Activated T-cell treated with anti-CD3 and anti-CD28 coated beads for 1 hour (primary cell): ENCODE measurements at regions not wholly inside any gene's neighbourhood (a gene's known extent, or its start where the extent isn't known, plus 50 kb on each side); places are given as distances from the start of the nearest gene placed in this dataset.

Experiments
- DNase-seq: peaks from one replicate; pipeline ENCODE4 v3.0.0-alpha.2; 2020; ENCODE audit warnings: low read depth

DNA sequence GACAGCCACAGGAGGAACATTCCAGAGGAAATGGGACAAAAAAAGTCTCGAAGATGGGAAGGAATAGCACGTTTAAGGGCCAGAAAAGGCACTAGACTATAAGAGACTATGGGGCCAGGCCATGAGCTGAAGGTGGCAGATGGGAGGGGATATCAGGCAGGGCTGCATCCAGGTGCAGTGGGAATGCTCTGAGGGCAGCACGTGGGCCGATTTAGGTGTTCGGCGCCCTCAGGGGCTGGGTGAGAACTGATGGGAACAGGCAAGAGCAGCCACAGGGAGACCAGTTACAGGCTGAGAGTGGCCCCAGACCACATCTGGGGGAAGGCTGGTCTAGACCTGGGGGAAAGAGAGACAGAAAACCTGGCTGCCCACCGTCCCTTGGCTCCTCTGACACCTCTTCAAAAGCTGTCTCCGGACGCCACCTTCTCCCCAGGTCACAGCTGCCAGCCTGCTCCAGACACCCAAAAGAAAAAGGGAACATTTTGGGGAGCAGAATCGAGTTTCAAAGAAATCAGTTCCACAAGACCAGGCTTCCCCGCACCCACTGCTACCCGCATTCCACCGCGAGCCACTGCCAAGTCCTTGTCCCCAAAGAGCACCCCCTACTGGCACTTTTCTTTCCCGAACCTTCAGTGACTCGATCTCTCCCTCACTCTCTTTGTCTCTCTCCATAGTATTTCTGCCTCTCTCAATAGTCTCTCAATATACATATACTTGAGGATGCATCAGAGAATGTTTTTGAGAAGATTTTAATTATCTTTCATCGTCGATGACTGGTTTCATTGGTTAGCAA is 190.1 kb upstream of the AGAP1 start:
- no peak for DNase-seq

DNA sequence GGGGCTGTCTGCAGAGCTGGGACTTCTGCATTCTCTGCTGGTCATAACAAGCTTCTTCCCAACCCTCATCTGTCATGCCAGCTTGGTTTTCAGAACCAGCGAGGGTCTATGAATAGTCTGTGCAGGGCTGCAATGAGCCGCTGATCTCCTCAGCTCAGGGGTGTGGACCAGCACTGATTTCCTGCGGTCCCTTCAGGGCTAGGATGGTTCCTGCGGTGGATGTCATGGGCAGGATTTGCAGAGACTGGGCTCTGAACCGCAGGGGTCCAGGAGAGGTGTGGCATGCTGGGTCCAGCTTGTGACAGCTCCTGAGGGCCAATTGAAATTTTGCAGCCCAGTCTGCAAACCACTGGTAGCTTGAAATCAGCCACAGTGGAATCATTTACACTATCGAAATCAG is 188.2 kb upstream of the AGAP1 start:
- no peak for DNase-seq

DNA sequence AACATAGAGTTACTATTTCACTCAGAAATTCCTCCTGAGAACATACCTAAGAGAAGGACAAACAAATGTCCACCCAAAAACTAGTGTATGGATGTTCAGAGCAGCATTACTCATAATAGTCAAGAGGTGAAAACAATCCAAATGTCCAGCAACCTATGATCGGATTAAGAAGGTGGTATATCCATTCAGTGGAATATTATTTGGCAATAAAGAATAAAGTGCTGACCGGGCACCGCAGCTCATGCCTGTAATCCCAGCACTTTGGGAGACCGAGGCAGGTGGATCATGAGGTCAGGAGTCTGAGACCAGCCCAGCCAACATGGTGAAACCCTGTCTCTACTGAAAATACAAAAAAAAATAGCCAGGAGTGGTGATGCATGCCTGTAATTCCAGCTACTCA is 182.8 kb upstream of the AGAP1 start:
- DNase-seq: no peak

DNA sequence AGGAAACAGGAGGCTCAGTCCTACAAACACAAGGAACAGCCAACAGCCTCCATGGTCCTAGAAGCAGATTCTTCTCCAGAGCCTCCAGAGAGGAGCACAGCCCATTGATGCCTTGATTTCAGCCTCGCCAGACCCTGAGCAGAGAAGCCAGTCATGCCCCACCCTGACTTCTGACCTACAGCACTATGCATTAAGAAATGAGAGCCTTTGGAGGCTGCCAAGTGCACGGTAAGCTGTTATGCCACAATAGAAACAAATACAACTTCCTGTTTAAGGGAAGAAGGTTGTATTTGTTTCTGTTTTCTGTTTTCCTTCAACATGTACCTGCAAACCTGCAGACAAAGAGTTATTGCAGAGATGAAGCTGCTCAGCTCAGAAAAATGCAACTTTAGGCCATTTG is 181.3 kb upstream of the AGAP1 start:
- no peak for DNase-seq

DNA sequence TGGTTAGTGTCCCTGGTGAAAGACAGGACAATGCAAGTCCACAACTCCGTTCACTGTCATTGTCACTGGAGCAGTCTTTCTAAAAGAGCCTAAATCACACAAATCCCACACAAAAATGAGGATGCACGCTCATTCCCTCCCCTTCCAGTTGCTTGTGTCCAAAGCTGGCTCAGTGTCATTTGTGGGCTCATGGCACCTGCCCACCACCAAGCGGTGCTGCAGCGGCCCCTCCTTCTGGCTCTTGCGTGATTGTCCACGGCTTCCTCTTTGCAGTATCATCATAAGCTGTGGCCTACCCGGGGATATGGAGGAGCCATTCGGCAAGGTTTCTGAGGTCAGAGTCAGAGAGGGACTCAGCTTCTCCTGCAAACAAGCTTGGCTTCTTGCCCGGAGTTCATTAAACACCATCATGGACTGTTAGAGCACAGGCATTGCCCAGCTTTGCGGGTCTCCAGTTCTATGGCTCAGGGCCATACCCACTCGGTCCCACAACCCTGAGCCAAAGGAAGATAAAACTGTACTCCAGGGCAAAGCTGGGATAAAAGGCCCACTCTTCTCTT is 179.4 kb upstream of the AGAP1 start:
- no peak for DNase-seq

DNA sequence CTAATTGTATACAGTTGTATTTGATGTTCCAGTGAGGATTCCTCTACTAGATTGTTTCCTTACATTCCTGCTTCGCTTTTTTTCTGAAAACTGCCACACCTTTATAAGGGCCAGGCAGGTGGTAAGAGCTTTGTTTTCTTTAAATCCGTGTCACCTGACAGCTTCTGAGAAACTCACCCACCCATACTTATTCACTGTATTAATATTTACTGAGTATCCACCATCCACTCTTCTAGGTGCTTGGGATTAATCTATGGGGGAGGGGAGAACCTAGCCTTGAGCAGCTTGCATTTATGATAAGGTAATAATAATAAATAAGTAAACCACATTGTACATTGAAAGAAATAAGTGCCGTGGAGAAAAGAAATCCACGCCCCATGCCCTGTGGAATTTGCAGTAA is 174.7 kb upstream of the AGAP1 start:
- DNase-seq: no peak

DNA sequence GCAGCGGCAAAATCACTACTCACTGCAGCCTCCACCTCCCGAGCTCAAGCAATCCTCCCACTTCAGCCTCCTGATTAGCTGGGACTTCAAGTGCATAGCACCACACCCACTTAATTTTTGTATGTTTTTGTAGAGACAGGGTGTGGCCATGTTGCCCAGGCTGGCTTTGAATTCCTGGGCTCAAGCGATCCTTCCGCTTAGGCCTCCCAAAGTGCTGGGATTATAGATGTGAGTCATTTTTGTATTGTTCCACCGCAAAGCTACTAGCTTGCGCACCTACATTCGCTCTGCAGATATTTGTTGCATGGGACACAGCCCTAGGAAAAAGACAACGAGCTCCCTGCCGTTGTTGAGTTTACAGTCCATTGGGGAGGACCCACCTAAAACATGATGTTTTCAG is 173.5 kb upstream of the AGAP1 start:
- DNase-seq: no peak

DNA sequence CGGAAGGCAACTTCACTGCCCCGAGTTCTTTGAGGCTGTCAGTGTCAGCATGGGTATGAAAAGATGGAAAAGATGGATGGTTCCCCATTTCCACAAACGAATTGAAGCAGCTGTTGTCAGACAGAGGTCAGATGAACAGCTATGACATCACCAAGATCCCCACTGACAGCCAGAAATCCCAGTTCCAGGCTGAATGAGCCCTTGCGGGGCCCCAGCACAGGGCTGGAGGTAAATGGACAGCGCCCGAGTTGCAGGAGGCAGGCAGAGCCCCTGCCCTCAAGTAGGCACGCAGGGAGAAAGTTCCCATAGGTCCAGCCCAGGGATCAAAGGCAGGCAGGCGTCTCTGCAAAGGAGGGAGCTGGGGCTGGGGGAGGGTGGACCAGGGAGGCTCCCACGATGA is 169.5 kb upstream of the AGAP1 start:
- DNase-seq: no peak

DNA sequence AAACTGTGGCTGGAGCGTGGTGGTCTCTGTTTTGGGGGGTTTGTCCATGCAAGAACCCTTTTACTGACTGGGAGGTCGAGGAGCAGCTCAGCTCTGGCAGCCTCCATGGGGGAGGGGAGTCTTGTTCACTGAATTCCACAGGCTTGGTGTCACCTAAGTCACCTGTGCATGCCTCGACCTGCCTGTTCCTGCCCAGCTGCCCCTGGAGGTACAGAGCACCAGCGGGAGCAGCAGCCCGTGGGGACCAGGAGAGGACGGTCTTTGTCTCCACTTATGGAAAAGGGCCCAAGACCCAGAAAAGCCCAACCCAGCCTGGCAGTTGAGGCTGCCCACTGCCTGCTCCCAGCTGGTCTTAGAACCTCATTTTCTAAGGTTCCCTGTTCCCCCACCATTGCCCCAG is 168.7 kb upstream of the AGAP1 start:
- DNase-seq: no peak

DNA sequence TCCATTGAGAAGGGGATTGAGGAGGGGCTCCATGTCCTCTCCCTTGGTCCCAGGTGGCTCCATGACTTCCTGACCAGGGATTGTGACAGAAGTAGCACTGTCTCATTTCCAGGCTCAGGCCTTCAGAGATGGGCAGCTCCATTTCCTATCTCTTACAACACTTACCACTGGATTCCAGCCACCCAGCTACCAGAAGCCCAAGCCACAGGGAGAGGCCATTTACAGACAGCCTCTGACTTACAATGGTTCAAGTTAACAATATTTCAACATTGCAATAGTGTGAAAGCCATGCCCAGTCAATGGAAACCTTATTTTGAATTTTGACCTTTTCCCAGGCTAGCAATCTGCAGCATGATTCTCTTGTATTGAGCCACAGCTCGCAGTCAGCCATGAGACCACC is 164.9 kb upstream of the AGAP1 start:
- DNase-seq: no peak

DNA sequence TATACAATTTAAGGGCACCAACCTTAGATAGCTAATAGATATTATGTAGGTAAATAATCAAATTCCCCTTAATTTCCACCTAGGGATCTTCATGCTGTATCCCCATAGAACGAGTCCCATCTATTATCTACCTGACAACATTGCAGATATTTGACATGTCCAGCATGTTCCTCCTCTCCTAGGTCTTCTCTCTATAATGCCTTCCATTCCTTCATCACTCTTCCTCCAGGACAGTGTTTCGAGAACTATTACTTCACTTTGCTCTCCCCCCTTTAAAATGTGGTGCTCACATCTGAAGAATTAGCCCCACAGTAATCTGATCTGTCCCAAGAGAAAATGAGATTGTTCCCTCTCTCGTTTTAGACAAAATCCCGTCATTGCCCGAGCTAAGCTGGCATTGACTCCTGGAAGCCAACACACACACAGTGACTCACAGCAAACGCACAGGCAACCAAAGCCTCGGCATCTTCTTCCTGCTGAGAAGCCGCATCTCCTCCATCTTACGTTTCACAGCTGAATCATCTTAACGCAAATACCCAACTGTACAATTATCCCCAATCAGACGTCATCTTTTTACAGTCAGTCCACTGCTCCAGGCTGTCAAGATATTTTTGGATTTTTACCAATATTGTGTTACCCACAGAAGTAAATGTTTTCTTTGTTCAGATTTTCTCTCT is 162.9 kb upstream of the AGAP1 start:
- DNase-seq: no peak

DNA sequence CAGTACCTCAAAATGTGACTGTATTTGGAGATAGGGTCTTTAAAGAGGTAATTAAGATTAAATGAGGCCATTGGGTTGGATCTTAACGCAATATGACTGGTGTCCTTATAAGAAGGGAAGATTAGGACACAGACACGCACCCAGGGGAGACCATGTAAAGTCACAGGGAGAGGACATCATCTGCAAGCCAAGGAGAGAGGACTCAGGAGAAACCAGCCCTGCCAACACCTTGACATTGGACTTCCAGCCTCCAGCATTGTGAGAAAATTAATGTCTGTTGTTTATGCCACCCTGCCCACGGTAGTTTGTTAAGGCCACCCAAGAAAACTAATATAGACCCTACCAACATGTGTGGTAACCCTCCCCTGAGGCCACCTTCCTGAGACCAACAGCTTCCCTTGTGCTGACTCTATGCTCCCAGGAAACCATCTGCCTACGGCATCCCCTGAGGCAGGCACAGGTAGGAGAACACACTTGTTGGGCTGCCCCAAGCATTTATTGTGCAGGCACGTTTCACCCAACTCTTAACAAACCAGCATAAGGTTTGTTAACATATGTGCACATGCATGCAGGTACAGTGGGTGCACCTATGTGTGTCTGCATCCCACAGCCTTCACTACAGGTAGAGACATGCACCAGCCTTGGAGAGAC is 161.5 kb upstream of the AGAP1 start:
- DNase-seq: no peak

DNA sequence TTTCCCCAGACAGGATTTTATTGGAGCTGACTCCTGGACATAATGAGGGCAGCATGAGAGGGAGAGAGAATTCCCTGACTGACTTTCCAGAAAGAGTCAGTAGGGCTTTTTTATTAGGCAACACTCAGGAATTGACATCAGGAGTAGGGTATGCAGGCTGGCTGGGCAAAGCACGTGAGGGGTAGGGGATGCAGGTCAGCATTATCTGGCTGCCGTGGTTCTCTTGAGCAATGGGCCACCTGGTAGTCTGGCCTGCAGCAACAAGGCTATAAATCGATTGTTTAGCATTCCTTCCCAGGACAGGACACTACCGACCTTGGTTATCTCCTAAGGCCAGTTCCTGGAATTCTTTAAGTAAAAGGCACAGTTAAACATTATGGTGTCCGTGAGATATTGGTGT is 160.8 kb upstream of the AGAP1 start:
- DNase-seq: no peak

DNA sequence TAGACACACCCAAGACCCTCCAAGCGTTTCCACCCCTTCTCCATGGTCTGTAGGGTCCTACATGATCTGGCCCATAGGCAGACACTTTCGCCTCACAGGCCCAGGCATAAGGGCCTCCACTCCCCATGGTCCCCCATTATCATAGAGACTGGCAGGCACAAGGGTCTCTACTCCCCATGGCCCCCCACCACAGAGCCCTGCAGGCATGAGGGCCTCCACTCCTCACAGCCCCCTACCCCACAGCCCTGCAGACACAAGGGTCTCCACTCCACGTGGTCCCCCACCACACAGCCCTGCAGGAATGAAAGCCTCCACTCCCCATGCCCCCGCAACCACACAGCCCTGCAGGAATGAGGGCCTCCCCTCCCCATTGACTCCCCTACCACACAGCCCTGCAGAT is 159.7 kb upstream of the AGAP1 start:
- DNase-seq: no peak

DNA sequence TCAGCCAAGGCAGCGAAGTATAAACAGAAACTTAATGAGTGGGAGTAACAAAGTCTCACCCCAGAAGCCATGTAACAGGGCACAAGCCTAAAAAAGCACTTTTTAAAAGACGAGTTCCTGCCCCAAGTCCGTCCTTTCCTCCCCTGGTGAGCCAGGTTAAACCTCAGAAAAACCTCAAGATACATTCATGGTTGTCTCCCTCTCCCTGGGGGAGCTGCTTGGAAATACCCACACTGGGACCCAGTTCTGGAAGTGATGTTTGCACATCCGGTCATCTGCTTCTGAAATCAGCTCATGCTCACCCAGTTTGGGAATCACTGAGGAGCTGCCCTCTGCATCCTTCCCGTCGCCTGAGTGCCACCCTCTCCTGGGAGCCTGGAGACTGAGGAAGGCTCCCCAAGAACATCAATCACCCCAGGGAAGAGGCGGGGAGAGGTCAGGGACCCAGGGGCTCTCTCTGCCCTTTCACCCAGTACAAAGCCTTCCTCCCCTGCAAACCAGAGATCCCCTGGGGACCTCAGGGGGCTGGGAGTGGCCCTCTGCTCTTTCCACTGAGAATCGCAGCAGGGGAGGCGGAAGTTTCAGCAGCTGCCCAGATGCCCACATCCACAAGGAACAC is 150.6 kb upstream of the AGAP1 start:
- no peak for DNase-seq

DNA sequence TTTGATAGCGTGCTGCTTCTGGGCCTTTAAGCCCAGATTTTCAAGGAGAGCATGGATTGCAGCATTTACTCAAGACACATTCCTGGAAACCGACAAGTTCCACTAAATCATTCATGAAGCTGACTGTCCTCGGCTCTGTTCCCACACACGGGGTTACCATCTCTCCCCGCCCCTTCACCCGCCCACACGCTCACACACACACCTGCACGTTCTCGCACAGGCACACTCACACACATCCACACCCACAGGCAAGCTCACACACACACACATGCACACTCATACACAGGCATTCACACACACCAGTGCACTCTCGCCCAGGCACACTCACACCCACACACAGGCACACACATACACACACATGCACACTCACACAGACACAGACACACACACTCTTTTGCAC is 150.0 kb upstream of the AGAP1 start:
- DNase-seq: no peak

DNA sequence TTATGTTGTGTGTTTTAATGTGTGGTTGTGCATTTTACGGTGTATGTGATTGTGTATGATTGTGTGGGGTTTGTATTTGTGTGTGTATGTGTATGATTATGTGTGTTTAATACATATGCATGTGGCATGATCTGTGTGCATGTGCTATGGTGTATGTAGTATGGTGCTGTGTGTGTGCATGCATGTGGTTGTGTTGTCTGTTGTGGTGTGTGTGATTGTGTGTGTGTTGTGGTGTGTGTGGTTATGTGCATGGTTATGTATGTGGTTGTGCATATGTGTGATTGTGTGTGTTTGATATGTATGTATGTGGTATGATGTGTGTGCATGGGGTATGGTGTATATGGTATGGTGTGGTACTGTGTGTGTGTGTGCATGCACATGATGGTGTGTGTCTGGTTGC is 148.1 kb upstream of the AGAP1 start:
- no peak for DNase-seq

DNA sequence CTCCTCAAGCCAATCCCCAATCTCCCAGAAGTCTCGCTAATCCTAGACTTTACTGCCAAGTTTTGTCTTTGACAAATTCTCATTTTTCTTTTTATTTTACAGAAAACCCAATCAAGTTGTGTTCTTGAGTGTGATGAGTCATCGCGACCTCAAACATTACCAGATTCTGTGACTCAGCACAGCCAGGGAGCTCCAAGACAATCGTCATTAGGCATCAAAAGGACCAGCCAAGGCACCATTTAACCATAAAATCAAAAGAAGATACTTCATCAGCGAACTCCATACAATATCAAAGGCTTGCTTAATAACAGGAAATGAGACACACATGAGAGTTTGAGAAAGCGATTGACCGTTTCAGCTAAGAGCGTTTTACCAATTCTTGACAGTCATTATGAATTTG is 146.2 kb upstream of the AGAP1 start:
- no peak for DNase-seq

DNA sequence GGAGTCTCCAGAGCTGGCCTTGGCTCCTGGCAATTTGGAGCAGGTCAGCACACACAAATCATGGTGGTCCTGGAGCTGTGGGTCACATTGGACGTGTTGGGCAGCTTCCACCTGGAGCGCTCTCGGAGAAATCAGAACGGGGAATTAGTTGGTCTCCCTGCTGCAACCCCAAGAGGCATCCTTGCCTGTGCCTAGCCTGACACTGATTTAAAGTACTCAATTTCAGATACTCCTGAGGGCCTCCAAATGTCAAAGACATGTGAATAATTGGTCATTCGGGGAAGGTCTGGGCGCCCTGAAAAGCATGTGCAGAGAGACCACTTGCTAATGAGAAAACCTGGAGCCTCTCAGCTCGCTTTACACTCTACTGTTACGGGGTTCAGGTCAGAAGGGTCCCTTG is 145.5 kb upstream of the AGAP1 start:
- DNase-seq: no peak

DNA sequence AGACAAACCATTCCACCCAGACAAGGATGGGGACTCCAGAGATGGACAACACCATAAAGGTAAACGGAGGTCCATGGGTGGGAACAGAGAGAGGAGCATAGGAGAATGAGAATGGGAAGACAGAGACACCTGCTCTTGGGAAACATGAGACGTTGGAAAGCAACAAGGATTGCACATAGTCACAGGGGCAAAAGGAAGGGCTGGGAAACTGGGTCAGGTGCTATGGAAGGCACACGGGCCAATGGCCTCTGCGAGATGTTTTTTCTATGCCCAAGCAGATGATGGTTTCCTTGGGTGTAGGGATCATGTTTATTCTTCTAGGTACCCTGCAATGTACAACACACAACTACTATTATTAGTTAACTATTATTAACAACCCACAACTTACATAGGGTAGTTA is 143.6 kb upstream of the AGAP1 start:
- DNase-seq: no peak

DNA sequence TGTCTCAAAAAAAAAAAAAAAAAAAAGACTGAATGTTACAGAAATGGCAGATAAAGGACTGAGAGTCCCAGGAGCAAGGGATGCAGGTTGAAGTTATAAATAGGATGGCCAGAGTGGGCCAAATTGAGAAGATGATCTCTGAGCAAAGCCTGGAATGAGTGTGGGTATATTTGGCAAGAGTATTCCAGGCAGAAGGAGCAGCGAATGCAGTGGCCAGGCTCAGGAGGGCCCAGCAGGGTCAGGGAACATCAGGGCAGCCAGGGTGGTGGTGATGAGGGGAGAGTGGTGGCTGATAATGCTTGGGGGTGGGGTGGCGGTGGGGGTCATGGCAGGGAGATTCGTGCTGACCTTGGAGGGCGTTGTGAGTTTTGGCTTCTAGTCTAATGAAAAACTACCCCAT is 141.3 kb upstream of the AGAP1 start:
- no peak for DNase-seq

DNA sequence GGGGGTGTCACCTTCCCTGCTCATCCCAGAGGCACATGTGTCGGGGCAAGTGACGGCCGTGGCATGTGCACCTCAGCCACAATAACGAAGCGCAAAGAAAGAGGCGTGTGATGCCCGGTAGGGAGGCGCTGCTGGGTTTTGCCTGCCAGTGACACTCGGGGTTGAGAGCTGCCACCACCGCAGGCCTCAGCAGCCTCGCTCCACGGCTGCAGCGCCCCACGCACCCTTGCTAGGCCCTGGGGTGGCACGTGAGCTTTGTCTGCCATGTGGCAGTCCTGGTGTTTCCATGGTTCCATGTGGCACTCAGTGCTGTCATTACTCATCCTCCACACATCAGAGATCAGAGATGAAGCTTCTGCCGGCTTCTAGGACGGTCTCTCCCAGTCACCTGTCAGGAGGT is 136.0 kb upstream of the AGAP1 start:
- no peak for DNase-seq

DNA sequence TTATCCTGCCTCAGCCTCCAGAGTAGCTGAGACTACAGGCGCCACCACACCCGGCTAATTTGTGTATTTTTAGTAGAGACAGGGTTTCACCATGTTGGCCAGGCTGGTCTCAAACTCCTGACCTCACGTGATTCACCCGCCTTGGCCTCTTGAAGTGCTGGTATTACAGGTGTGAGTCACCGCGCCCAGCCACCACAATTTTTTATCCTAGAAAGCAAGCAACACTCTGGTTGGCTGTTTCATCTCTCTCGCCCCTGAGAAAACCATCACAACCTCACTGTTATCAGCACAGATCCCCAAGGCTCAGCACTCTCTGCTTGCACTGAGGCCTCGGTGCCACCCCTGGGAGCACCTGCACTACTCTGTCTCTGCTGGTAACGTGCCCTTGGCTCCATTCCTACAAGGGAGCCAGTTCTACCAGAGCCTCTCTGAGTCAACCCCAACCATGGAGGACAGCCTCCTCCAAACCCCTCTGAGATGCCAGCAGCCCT is 134.8 kb upstream of the AGAP1 start:
- DNase-seq: no peak
